Cerebellar nuclear complex (tissue), 1 donor: ENCODE measurements at regions not wholly inside any gene's neighbourhood (a gene's known extent, or its start where the extent isn't known, plus 50 kb on each side); places are given as distances from the start of the nearest gene placed in this dataset.

Source experiments
- DNase-seq, 2 experiments: peaks; one replicate each; lab custom pipeline; 2025; lab: John Stamatoyannopoulos, UW

DNA sequence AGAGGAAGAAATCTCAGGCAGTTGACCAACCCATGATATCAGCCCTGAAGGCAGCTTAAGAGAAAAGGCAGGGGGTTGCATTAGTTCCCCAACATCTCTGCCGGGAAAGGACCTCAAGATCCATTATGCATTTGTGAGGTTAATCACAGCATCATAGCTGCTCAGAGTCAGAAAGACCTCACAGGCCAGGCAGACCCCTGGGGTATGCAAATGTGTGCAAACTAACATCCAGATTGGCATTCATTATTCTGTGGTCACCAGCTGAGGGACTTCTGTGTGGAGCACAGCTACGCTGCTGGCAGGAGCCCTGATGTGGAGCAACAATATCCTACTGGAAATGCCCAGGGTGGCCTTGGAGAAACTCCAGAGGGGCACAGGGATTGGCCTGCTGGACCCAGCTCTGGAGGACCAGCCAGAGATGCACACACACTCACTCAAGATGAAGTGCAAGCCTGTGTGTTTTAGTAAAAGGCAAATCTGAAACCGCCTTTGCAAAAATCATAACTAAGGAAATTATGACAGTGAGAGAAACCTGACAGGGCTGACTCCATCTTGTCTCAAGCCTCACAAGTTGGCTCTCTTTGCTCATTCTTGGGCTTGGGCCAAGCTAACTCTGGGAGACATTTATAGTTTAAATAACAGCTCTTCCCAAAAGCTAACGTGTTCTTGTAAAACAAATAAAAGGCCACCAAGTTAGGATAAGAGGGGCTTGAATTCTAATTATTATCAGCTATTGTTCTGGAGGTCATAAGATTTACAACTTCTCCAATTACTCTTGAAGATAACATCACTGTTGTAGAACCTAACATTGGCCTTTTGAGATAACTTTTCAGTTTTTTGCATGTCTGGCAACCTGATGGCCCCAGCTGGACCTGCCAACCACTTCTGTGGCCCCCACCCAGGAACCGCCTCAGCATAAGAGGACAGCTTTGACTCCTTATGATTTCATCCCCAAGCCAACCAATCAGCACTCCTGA, 257.1 kb downstream of the UACA start:
- no peak for DNase-seq

DNA sequence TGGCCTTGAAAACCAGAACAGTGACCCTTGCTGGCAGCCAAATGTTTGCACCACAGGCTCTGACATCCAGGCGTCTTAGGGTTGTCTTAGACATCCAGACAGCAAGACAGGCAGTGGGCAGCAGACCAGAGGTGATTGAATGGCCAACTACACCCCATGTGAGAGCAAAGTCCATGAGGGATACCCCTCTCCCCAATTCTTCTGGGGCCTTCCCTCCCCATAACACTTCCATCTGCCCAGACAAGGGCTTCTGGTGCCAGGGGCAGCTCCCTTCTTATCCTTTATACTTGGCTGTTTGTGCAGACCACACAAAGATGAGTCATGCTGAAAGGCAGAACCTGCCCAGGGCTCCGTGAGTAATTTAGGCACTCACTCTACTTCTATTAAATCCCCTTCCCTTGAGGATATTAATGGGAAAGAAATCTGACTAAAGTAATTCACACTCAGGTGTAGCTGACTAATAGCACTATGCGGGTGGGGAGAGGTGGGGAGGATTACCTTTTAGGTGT, 257.9 kb downstream of the UACA start:
- no peak for DNase-seq

DNA sequence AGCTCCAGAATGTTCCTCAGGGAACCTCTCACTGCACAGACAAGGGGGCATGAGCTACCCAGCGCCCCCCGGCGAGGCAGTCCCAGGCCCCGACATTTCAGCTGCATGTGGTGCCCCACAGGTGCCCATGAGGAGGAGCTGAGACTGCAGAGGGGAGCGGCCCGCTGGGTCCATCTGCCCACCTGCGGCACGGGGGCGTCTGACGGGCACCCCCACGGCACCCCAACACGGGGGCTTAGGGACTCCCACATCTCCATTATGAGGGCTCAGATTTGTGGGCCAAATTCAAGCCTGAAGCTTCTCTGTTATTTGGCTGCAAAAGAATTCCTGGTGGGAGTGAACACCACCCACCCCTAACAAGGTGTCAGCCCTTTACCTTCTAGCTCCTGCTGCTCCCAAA, 258.4 kb downstream of the UACA start:
- DNase-seq: no peak

DNA sequence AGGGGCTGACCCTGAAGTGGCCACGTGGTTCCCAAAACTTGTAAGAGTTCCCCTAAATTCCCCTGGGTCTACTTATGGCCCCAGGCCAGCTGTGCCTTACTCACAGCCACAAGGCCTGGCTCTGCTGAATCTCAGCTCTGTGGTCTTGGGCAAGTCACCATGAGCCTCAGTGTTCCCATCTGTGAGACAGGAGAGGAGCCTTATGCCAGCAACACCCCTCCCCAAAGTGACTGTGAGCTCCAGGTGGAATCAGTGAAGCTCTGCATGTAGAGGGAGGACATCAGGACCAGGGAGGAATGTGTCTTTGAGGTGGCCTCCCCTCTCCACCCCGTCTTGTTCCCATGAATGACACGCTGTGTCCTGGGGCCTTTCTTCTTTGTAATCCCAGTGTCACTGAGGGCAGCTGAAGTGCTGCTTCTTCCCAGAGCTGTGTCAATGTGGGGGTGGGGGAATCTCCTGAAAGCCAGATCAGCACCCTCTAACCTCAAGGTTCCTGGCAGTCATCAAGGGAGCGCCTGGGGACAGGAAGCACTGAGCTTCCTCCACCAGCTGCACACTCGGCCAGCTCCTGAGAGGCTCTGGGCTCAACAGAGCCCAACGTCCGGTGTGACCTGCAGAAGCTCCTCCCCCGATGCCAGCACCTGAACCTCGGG, 258.9 kb downstream of the UACA start:
- DNase-seq: no peak

- no peak for DNase-seq
These were observed 259.5 kb downstream of the UACA start for GRCh38 chr15:70503798-70504298.

DNA sequence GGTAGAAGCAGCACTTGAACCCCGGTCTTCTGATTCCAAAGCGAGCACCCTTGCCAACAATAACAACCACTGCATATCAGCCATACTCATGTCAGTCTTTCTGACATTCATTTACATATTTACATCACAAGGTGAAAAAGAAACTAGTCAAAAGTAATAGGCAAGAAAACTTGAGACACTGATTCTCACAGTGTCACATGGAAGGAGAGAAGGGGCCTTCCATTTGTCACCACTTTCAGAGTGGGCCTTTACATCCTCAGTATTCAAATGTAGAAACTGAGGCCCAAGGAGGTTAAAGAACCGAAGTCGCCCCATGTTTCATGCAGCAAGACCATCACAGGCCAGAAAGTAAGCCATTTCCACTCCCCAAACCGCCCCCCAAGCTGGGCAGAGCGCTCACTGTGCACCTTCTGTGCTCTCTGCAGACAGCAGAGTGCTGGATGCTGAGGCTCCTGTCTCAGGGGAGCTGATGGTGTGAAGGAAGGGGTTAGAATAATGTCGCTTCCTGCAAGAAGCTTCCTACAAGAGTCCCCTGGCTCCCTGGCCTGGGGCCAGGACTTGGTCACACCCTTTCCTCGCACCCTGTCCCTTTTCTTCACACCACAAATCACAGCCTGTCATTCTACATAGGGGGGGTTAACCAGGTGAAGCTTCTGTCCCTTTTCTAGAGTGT, 260.1 kb downstream of the UACA start:
- no peak for DNase-seq

- no peak for DNase-seq
These were observed 260.8 kb downstream of the UACA start for GRCh38 chr15:70502529-70502928.

DNA sequence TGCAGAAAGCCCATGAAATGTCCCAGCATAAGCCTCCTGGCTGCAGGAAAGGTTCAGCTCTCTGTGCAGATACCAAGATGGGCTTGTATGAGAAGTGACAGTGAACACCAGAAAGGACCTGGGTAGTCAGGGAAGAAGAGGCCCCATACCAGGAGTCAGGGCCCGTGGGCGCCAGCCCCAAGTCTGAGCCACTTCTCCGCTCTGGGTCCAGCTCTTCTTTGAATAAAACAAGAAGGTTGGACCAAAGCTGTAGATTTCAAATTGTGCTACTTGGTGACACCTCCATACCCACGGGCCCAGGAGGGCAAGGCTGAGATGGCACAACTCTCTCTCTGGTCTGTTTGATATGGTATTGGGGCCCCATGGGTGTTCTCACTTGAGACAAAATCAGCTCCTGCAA, 261.5 kb downstream of the UACA start:
- DNase-seq: no peak

- no peak for DNase-seq
These were observed 262.1 kb downstream of the UACA start for GRCh38 chr15:70501121-70501727.

- DNase-seq: no peak
These were observed 263.6 kb downstream of the UACA start for GRCh38 chr15:70499791-70500190.

- no peak for DNase-seq
These were observed 265.2 kb downstream of the UACA start for GRCh38 chr15:70498096-70498626.

DNA sequence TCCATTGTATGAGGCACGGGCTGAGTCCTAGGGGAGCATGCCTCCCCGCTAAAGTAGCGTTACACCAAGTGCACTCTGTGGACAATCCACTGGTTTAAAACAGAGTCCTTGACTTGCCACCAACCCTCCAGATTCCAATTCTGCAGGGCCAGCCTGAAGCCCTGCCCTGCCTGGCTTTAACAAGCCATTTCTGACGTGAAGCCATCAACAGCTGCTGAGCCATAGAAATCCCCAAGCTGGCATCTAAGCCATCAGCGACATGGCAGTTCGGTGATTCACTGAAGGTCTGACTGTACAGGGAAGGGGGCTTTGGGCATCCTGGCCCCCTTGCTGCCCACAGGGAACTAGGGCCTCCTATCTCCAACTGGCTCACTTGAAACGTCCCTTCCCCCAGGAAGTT, 265.7 kb downstream of the UACA start:
- DNase-seq: no peak

DNA sequence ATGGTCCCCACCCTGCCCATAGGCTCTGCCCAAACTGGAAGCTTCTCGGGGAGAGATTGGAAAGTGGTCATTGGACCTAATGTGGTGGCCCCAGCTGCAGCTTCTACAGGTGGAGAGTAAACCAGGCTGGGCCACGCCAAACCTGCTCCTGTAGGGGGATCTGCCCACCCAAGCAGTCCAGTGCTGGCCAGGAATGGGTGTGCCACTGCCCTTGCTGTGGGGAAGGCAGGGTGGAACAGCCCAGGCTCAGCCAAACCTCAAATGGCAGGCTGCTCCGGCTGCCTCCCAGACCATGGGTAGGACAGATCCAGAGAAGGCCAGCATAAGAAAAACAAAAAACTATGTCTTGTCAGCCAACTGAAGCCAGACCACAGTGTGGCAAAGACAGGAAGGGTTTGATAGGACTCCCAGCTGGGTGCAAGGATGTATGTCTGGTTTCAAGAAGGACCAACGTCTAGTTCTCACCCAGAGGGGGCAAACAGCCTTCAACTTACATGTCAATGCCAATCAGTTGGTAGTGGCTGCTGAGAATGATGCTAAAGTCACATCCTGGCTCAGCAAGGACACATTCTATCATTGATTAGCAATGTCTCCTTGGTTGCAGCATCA, 267.3 kb downstream of the UACA start:
- no peak for DNase-seq

- no peak for DNase-seq
These were observed 268.3 kb downstream of the UACA start for GRCh38 chr15:70494852-70495571.

DNA sequence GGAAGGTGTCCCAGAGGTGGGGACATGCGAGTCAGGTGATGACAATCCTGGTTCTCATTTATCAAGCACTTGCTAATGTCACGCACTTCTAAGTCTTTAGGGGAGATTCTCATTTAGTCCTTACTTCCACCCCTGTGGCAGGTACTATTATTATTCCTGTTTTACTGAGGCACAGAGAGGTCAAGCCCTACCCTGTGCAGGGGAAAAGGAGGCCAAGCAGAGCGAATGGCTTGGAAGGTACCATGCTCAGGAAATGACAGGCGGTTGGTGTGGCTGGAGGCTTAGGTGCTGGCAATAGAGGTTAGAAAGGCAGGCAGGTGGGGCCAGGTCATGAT, 268.9 kb downstream of the UACA start:
- no peak for DNase-seq

DNA sequence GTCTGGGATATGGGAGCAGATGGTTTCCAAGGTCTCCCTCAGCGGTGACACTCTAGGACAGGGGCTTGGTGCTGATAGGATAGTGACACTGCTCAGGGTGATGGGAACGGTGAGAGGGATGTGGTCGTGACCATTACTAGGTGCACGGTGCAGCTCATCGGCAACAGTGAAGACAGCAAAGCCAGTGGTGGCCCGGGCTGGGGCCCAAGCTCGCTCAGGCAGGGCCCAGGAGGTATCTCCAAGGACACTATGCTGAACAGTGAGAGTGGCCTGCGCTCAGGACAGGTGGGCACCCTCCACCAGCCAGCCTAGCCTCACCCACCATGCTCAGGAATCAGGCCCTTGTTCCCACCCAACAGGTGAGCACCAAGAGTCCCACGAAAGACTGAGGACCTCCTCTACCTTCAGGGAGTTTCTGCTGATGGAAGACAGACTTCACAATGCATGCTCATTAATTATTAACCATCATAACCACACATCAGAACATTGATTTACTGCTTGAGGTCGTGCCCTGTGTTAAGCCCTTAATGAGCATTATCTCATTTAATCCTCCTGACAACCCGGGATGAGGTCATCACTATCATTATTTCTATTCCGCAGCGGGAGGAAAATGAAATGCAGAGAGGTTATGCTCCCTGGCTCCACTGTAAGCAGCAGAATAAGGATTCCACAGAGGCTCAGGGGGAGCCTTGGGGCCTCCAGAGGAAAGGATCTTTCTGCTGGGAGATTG, 269.4 kb downstream of the UACA start:
- no peak for DNase-seq

- DNase-seq: no peak
These were observed 270.0 kb downstream of the UACA start for GRCh38 chr15:70493376-70493775.

- no peak for DNase-seq
These were observed 270.8 kb downstream of the UACA start for GRCh38 chr15:70492240-70493177.

DNA sequence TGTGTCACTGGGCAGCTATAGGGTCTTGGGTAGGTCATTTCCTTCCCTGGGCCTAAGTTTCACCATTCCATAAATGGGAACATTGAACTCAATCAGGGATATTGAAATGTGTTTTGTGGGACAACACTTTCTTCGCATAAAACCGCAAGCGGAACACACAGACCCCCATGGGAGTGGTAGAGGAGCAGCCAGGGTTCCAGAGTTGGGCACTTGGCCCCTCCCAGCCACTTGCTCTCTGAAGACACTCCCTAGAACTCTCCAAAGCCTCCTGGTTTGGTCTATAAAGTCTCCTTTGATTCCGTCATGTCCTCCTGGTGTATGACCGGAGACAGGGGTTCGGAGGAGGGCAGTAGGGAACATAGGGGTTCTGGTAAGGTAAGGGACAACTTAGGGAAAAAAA, 271.7 kb downstream of the UACA start:
- DNase-seq: no peak
